ENCODE measurements at regions not wholly inside any gene's neighbourhood (a gene's known extent, or its start where the extent isn't known, plus 50 kb on each side); places are given as distances from the start of the nearest gene placed in this dataset.

- TF ChIP-seq CTCF (IDR thresholded peaks at IDR 0.05): peak in 1 of 5 experiments; percentile 8
- no peak for TF ChIP-seq POLR2A (IDR thresholded peaks at IDR 0.05)
- no peak for TF ChIP-seq EP300 (IDR thresholded peaks at IDR 0.05)
Measured at GRCh38 chr7:30226614-30227268, 57.7 kb upstream of the ZNRF2 start.

Data from tibial nerve (tissue), 4 donors.